ENCODE measurements at regions not wholly inside any gene's neighbourhood (a gene's known extent, or its start where the extent isn't known, plus 50 kb on each side); places are given as distances from the start of the nearest gene placed in this dataset.

DNA sequence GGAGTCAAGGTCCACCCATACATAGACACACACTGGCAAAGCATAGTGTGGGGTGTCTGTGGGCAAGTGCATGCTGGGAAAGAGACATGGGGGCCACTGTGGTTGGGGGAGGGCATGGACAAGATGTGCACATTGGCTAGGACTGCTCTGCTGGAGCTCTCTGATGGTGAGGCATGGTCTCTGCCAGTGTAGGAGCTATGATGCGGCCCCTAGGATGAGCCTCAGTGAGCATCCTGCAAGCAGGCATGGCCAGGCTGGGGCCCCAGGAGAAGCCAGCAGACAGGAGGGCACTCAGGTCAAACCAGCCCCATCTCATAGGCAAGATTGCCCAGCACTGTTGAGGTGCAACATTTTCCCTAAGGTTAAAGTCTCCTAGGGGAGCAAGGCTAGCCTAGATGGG, 489.4 kb downstream of the DNAJB9 start:
- H3K36me3 ChIP-seq (ENCODE audit: control insufficient read depth, low read length) = no peaks in the 10 kb centered on the region
- no peaks in the 10 kb centered on the region for H3K4me1 ChIP-seq (ENCODE audit: control insufficient read depth, low read length)
- no peaks in the 10 kb centered on the region for H3K27me3 ChIP-seq (ENCODE audit: control insufficient read depth, low read length)
- H3K9me3 ChIP-seq (ENCODE audit: control insufficient read depth, insufficient read depth, low read length) = no peaks in the 10 kb centered on the region
- no peak overlapping the region for H3K27ac ChIP-seq (ENCODE audit: low read depth, low read length)
- H3K4me2 ChIP-seq (ENCODE audit: low read length) = no peak overlapping the region
- H3K4me3 ChIP-seq (ENCODE audit: low read length) = no peak overlapping the region
- H3K79me2 ChIP-seq (ENCODE audit: control insufficient read depth, low read length) = no peaks in the 10 kb centered on the region
- no peaks in the 10 kb centered on the region for H3F3A ChIP-seq (ENCODE audit: control insufficient read depth, insufficient read depth)
- H3K9me2 ChIP-seq (replicated peaks; ENCODE audit: control insufficient read depth, low read length) = no peaks in the 10 kb centered on the region
- TF ChIP-seq, protein P1, sequence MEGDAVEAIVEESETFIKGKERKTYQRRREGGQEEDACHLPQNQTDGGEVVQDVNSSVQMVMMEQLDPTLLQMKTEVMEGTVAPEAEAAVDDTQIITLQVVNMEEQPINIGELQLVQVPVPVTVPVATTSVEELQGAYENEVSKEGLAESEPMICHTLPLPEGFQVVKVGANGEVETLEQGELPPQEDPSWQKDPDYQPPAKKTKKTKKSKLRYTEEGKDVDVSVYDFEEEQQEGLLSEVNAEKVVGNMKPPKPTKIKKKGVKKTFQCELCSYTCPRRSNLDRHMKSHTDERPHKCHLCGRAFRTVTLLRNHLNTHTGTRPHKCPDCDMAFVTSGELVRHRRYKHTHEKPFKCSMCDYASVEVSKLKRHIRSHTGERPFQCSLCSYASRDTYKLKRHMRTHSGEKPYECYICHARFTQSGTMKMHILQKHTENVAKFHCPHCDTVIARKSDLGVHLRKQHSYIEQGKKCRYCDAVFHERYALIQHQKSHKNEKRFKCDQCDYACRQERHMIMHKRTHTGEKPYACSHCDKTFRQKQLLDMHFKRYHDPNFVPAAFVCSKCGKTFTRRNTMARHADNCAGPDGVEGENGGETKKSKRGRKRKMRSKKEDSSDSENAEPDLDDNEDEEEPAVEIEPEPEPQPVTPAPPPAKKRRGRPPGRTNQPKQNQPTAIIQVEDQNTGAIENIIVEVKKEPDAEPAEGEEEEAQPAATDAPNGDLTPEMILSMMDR (IDR thresholded peaks at IDR 0.05; ENCODE audit: low read depth, low read length, poor library complexity, severe bottlenecking) = no peak
- no peak for TF ChIP-seq EZH2phosphoT487 (IDR thresholded peaks at IDR 0.05; ENCODE audit: borderline replicate concordance, low read length)
- H4K20me1 ChIP-seq (ENCODE audit: control insufficient read depth, insufficient read depth, low read depth, low read length) = no peaks in the 10 kb centered on the region

GRCh38 chr7:109062798-109063197, 493.1 kb downstream of the DNAJB9 start:
- Histone ChIP-seq H3K9me3 (ENCODE audit: control insufficient read depth, insufficient read depth, low read length) (no peaks in the 10 kb centered on the region), H3K9me2 (replicated peaks; ENCODE audit: control insufficient read depth, low read length) (no peaks in the 10 kb centered on the region), H3K4me2 (ENCODE audit: low read length) (no peak overlapping the region), H3K79me2 (ENCODE audit: control insufficient read depth, low read length) (no peaks in the 10 kb centered on the region), H3K36me3 (ENCODE audit: control insufficient read depth, low read length) (no peaks in the 10 kb centered on the region), H3K27ac (ENCODE audit: low read depth, low read length) (no peak overlapping the region), H3K4me3 (ENCODE audit: low read length) (no peak overlapping the region), H3F3A (ENCODE audit: control insufficient read depth, insufficient read depth) (no peaks in the 10 kb centered on the region), H3K27me3 (ENCODE audit: control insufficient read depth, low read length) (no peaks in the 10 kb centered on the region), H3K4me1 (ENCODE audit: control insufficient read depth, low read length) (no peaks in the 10 kb centered on the region), H4K20me1 (ENCODE audit: control insufficient read depth, insufficient read depth, low read depth, low read length) (no peaks in the 10 kb centered on the region)
- TF ChIP-seq EZH2phosphoT487 (IDR thresholded peaks at IDR 0.05; ENCODE audit: borderline replicate concordance, low read length) = no peak
- TF ChIP-seq, protein P1 (IDR thresholded peaks at IDR 0.05; ENCODE audit: low read depth, low read length, poor library complexity, severe bottlenecking) = no peak

DNA sequence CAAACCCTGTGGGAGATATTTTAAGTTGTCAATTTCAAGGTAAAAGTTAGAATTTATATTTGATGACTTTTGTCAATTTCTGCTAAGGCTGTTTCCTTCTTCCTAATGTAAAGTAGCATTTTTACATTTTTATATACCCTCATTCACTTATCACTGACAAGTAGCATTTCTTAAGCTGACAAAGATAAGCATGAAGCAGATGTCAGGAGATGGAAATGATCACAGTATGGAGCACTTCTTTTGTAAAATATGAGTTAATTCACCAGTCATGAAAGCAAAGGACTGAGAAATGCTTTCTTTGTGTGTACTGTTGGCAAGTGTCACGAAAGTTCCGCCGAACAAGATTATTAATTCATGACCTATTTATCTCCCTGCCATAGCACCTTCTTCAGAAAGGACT, 503.9 kb downstream of the DNAJB9 start:
- Histone ChIP-seq H3K27ac (ENCODE audit: low read depth, low read length) (no peak overlapping the region), H3K4me3 (ENCODE audit: low read length) (no peak overlapping the region), H3K9me3 (ENCODE audit: control insufficient read depth, insufficient read depth, low read length) (no peaks in the 10 kb centered on the region), H3K9me2 (replicated peaks; ENCODE audit: control insufficient read depth, low read length) (no peaks in the 10 kb centered on the region), H3F3A (ENCODE audit: control insufficient read depth, insufficient read depth) (no peaks in the 10 kb centered on the region), H3K4me1 (ENCODE audit: control insufficient read depth, low read length) (no peaks in the 10 kb centered on the region), H4K20me1 (ENCODE audit: control insufficient read depth, insufficient read depth, low read depth, low read length) (no peaks in the 10 kb centered on the region), H3K79me2 (ENCODE audit: control insufficient read depth, low read length) (no peaks in the 10 kb centered on the region), H3K36me3 (ENCODE audit: control insufficient read depth, low read length) (no peaks in the 10 kb centered on the region), H3K4me2 (ENCODE audit: low read length) (no peak overlapping the region), H3K27me3 (ENCODE audit: control insufficient read depth, low read length) (no peaks in the 10 kb centered on the region)
- TF ChIP-seq EZH2phosphoT487 (IDR thresholded peaks at IDR 0.05; ENCODE audit: borderline replicate concordance, low read length) = no peak
- TF ChIP-seq, protein P1 (IDR thresholded peaks at IDR 0.05; ENCODE audit: low read depth, low read length, poor library complexity, severe bottlenecking) = no peak
